ENCODE measurements at regions not wholly inside any gene's neighbourhood (a gene's known extent, or its start where the extent isn't known, plus 50 kb on each side); places are given as distances from the start of the nearest gene placed in this dataset.

DNA sequence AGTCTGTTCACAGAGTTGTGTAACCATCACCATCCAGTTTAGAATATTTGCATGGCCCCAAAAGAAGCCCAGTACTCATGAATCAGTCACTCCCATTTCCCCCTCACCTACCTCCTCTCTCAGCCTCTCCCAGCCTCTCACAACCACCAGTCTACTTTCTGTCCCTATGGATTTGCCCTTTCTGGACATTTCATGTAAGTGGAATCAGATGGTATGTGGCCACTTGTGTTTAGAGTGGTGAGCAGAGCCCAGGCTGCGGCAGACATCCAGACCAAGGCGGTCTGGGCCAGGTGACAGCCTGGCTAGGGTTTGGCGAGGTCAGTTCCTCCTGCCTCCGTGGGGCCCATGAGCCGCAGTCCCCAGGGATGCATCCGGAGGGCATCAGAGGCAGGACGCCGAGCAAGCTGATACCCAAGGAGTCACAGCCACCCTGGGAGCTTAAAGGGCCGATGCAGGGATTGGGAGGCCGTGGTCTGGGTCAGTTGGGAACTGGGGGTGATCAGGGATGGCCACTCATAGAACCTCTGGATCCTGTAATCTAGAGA, 53.3 kb upstream of the CLDN5 start (continued):
- TF ChIP-seq, protein P1, sequence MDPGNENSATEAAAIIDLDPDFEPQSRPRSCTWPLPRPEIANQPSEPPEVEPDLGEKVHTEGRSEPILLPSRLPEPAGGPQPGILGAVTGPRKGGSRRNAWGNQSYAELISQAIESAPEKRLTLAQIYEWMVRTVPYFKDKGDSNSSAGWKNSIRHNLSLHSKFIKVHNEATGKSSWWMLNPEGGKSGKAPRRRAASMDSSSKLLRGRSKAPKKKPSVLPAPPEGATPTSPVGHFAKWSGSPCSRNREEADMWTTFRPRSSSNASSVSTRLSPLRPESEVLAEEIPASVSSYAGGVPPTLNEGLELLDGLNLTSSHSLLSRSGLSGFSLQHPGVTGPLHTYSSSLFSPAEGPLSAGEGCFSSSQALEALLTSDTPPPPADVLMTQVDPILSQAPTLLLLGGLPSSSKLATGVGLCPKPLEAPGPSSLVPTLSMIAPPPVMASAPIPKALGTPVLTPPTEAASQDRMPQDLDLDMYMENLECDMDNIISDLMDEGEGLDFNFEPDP (CRISPR knock-in tag; IDR thresholded peaks at IDR 0.05), result 0 out of 2 replicates have a peak, but pooled peaks have one; percentile 20
- TF ChIP-seq YY1 (IDR thresholded peaks at IDR 0.05; ENCODE audit: borderline replicate concordance in 1 of 3, control insufficient read depth in 1 of 3, extremely low read depth in 1 of 3, insufficient read depth in 3 of 3, insufficient read length in 1 of 3, insufficient replicate concordance in 2 of 3, low read depth in 1 of 3, low read length in 2 of 3), result peak in 1 of 3 experiments; percentile 35
- TF ChIP-seq, protein P2, sequence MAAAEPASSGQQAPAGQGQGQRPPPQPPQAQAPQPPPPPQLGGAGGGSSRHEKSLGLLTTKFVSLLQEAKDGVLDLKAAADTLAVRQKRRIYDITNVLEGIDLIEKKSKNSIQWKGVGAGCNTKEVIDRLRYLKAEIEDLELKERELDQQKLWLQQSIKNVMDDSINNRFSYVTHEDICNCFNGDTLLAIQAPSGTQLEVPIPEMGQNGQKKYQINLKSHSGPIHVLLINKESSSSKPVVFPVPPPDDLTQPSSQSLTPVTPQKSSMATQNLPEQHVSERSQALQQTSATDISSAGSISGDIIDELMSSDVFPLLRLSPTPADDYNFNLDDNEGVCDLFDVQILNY (CRISPR knock-in tag; IDR thresholded peaks at IDR 0.05), result 0 out of 2 replicates have a peak, but pooled peaks have one; percentile 53
- peak; percentile 79; the same call in 1 of the 2 replicates for TF ChIP-seq ZNF124 (CRISPR knock-in tag; IDR thresholded peaks at IDR 0.05)
- TF ChIP-seq, protein P3, sequence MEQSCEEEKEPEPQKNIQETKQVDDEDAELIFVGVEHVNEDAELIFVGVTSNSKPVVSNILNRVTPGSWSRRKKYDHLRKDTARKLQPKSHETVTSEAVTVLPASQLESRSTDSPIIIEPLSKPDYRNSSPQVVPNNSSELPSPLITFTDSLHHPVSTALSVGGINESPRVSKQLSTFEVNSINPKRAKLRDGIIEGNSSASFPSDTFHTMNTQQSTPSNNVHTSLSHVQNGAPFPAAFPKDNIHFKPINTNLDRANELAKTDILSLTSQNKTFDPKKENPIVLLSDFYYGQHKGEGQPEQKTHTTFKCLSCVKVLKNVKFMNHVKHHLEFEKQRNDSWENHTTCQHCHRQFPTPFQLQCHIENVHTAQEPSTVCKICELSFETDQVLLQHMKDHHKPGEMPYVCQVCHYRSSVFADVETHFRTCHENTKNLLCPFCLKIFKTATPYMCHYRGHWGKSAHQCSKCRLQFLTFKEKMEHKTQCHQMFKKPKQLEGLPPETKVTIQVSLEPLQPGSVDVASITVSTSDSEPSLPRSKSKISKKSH (CRISPR knock-in tag; IDR thresholded peaks at IDR 0.05), result no peak
- TF ChIP-seq, protein P4, sequence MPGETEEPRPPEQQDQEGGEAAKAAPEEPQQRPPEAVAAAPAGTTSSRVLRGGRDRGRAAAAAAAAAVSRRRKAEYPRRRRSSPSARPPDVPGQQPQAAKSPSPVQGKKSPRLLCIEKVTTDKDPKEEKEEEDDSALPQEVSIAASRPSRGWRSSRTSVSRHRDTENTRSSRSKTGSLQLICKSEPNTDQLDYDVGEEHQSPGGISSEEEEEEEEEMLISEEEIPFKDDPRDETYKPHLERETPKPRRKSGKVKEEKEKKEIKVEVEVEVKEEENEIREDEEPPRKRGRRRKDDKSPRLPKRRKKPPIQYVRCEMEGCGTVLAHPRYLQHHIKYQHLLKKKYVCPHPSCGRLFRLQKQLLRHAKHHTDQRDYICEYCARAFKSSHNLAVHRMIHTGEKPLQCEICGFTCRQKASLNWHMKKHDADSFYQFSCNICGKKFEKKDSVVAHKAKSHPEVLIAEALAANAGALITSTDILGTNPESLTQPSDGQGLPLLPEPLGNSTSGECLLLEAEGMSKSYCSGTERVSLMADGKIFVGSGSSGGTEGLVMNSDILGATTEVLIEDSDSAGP (CRISPR knock-in tag; IDR thresholded peaks at IDR 0.05), result peak; percentile 52; the same call in 1 of the 2 replicates
